Transverse colon (tissue), 4 donors: ENCODE measurements at regions not wholly inside any gene's neighbourhood (a gene's known extent, or its start where the extent isn't known, plus 50 kb on each side); places are given as distances from the start of the nearest gene placed in this dataset.

Experiments used
- DNase-seq: peaks from one replicate; pipeline ENCODE4 v3.0.0-alpha.2; 2019
- H3K27ac ChIP-seq, 4 donors: fragments of 200-600 bp; sonication (generic); 2 replicates each; pipeline ENCODE4 v1.5.1; 2016 to 2018; ENCODE audit warnings: inconsistent platforms in 4 of 4
- H3K27me3 ChIP-seq: fragments of 200-600 bp; sonication (generic); 2 replicates; pipeline ENCODE4 v1.5.1; 2017; ENCODE audit warnings: inconsistent platforms
- H3K36me3 ChIP-seq, 4 donors: fragments of 200-600 bp; sonication (generic); 2 replicates each; pipeline ENCODE4 v1.5.1; 2017 to 2019; ENCODE audit warnings: inconsistent platforms in 4 of 4
- H3K4me1 ChIP-seq, 4 donors: fragments of 200-600 bp; sonication (generic); 2 replicates each; pipeline ENCODE4 v1.5.1; 2017 to 2020; ENCODE audit warnings: inconsistent platforms in 4 of 4
- H3K4me3 ChIP-seq, 4 donors: fragments of 200-600 bp; sonication (generic); 1 replicate in 1 of 4; 2 replicates in 3 of 4; pipeline versions ENCODE4 v1.5.1 to v1.6.1; 2017 to 2019; ENCODE audit warnings: inconsistent platforms in 4 of 4
- H3K9me3 ChIP-seq, 2 donors: fragments of 200-600 bp; sonication (generic); 2 replicates each; pipeline ENCODE4 v1.5.1; 2017 to 2019; ENCODE audit warnings: inconsistent platforms in 2 of 2
- EP300 ChIP-seq: sonication (generic); formaldehyde crosslinking; IDR thresholded peaks from one replicate; pipeline ENCODE4 v1.6.1; 2017; ENCODE audit warnings: antibody characterized with exemption, low read depth
- POLR2A ChIP-seq: fragments of 450-650 bp; IDR thresholded peaks from one replicate; pipeline ENCODE4 v1.6.1; 2016; ENCODE audit warnings: antibody characterized with exemption, mild to moderate bottlenecking, moderate library complexity
- POLR2AphosphoS5 ChIP-seq, 3 donors: sonication (generic); formaldehyde crosslinking; IDR thresholded peaks; one replicate each; pipeline ENCODE4 v1.6.1; 2016; ENCODE audit warnings: antibody characterized with exemption in 3 of 3
- WGBS, 2 donors: methylation state at CpG; one replicate each; pipeline ENCODE4 v1.1.5; 2018; ENCODE audit warnings: low coverage in 1 of 2; 5-methylcytosine and 5-hydroxymethylcytosine counted together
- in situ Hi-C, 4 donors: fragments of 200-750 bp; cut with MboI; loops; one replicate each; pipeline versions ENCODE4 v1.15.0 to v1.15.1; 2017; ENCODE audit warnings: low sequenced_read_pairs in 3 of 4, low pct_ligation_motif_present in 1 of 4, low pct_unique_long_range_greater_than_20kb in 1 of 4
- intact Hi-C: fragments of 100-400 bp; cut with DNase I; formaldehyde crosslinking; loops from one replicate; pipeline ENCODE4 v1.15.1; 2023; ENCODE audit warnings: low total_unique reads
- TF ChIP-seq, protein P1 (sequence below), 5 experiments: fragments of 200-600 bp in 3 of 5; fragments of 450-650 bp in 2 of 5; sonication (generic) in 3 of 5; IDR thresholded peaks; 1 replicate in 2 of 5; 2 replicates in 3 of 5; pipeline ENCODE4 v1.5.1; 2016 to 2017; ENCODE audit warnings: antibody characterized with exemption in 5 of 5, inconsistent platforms in 3 of 5, mild to moderate bottlenecking in 2 of 5, moderate library complexity in 1 of 5

GRCh38 chr9:13902286-13903066, 411.5 kb downstream of the NFIB start:
- no peaks in the 10 kb centered on the region for H3K4me1 ChIP-seq
- no peak overlapping the region for H3K27ac ChIP-seq
- no peaks in the 10 kb centered on the region for H3K27me3 ChIP-seq
- intact Hi-C loops (no loop called here), in situ Hi-C loops (no loop called here)
- H3K4me3 ChIP-seq: no peak overlapping the region
- peaks cover 0 to 2% of the 10 kb centered on the region in 2 donors for H3K9me3 ChIP-seq
- H3K36me3 ChIP-seq: no peaks in the 10 kb centered on the region
- no peak for DNase-seq
- no peak for TF ChIP-seq EP300
- TF ChIP-seq, protein P1, sequence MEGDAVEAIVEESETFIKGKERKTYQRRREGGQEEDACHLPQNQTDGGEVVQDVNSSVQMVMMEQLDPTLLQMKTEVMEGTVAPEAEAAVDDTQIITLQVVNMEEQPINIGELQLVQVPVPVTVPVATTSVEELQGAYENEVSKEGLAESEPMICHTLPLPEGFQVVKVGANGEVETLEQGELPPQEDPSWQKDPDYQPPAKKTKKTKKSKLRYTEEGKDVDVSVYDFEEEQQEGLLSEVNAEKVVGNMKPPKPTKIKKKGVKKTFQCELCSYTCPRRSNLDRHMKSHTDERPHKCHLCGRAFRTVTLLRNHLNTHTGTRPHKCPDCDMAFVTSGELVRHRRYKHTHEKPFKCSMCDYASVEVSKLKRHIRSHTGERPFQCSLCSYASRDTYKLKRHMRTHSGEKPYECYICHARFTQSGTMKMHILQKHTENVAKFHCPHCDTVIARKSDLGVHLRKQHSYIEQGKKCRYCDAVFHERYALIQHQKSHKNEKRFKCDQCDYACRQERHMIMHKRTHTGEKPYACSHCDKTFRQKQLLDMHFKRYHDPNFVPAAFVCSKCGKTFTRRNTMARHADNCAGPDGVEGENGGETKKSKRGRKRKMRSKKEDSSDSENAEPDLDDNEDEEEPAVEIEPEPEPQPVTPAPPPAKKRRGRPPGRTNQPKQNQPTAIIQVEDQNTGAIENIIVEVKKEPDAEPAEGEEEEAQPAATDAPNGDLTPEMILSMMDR (IDR thresholded peaks at IDR 0.05): no peak
- no peak for TF ChIP-seq POLR2A
- no peak for TF ChIP-seq POLR2AphosphoS5 (IDR thresholded peaks at IDR 0.05)

DNA sequence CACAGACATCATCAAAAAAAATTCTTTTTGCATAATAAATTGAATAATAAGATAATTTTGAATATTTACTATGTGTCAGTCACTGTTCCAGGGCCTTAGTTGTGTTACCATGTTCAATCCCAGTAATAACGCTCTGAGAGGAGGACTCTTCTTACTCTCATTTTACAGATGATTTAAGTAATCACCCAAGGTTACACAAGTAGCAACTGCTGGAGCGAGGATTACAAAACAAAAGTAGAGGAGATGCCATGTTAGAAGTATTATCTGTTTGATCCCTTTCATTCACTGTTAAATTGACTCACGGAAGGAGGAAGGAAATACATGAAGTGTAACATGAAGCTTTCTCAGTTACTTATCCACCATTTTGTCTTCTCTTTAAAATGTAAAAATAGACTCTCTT, 412.8 kb downstream of the NFIB start:
- no peaks in the 10 kb centered on the region for H3K36me3 ChIP-seq
- TF ChIP-seq, protein P1 (IDR thresholded peaks at IDR 0.05): no peak
- TF ChIP-seq POLR2A: no peak
- TF ChIP-seq POLR2AphosphoS5 (IDR thresholded peaks at IDR 0.05): no peak
- no peak for TF ChIP-seq EP300
- no peaks in the 10 kb centered on the region for H3K27me3 ChIP-seq
- intact Hi-C loops: no loop called here
- WGBS, 2 donors: 80 to 92% methylated on average over 3 of the region's 3 CpGs
- H3K9me3 ChIP-seq: no peaks in the 10 kb centered on the region
- H3K27ac ChIP-seq: no peak overlapping the region
- in situ Hi-C loops: no loop called here
- H3K4me3 ChIP-seq: no peak overlapping the region
- no peaks in the 10 kb centered on the region for H3K4me1 ChIP-seq
- DNase-seq: no peak

GRCh38 chr9:13900449-13900848, 413.5 kb downstream of the NFIB start:
- 75 to 84% methylated on average over 5 of the region's 5 CpGs for WGBS, 2 donors
- in situ Hi-C loops: no loop called here

DNA sequence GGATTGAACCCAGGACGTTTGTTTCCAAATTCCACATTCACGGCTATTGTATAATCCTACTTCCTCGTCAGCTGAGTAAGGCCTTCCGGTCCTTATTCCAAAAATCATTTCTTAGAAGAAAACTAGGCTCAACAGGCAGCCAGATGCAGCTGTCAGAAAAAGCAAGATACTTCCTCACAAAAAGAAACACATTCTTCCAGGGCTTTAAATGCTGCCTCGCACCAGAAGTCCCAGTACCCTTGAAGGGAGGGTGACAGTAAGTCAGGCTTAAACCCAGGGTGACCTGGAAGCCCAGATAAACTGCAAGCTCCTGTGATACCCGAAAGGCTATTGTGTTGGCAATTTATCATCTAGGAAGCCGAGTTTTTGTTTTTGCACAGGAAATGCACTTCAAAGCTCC, 414.0 kb downstream of the NFIB start:
- H3K36me3 ChIP-seq: no peaks in the 10 kb centered on the region
- peak overlapping the region in 2 of 4 donors; percentile 24 to 32 for H3K27ac ChIP-seq
- no peak for DNase-seq
- WGBS, 2 donors: 54 to 66% methylated on average over 4 to 7 of the region's 7 CpGs
- H3K4me3 ChIP-seq: no peak overlapping the region
- intact Hi-C loops (no loop called here), in situ Hi-C loops (no loop called here)
- no peaks in the 10 kb centered on the region for H3K9me3 ChIP-seq
- H3K4me1 ChIP-seq: no peaks in the 10 kb centered on the region
- TF ChIP-seq POLR2A (no peak), EP300 (no peak), POLR2AphosphoS5 (IDR thresholded peaks at IDR 0.05) (no peak)
- TF ChIP-seq, protein P1 (IDR thresholded peaks at IDR 0.05): no peak
- H3K27me3 ChIP-seq: no peaks in the 10 kb centered on the region

More at GRCh38 chr9:13900449-13900848, 413.5 kb downstream of the NFIB start:
- Histone ChIP-seq H3K4me1 (no peaks in the 10 kb centered on the region), H3K27ac (peak overlapping the region in 1 of 4 donors; percentile 24), H3K9me3 (no peaks in the 10 kb centered on the region), H3K4me3 (no peak overlapping the region), H3K36me3 (no peaks in the 10 kb centered on the region), H3K27me3 (no peaks in the 10 kb centered on the region)
- no peak for TF ChIP-seq POLR2A
- no peak for TF ChIP-seq EP300
- TF ChIP-seq, protein P1 (IDR thresholded peaks at IDR 0.05): no peak
- no peak for TF ChIP-seq POLR2AphosphoS5 (IDR thresholded peaks at IDR 0.05)
- DNase-seq: no peak
- intact Hi-C loops: no loop called here
